ENCODE measurements at regions not wholly inside any gene's neighbourhood (a gene's known extent, or its start where the extent isn't known, plus 50 kb on each side); places are given as distances from the start of the nearest gene placed in this dataset.

GRCh38 chr5:6868575-6869215, 155.5 kb downstream of the TENT4A start:
- Histone ChIP-seq H3K27me3 (replicated peaks; ENCODE audit: insufficient read depth) (no peaks in the 10 kb centered on the region), H3K9me3 (no peaks in the 10 kb centered on the region), H3K36me3 (no peaks in the 10 kb centered on the region), H3K27ac (no peak overlapping the region), H3K4me1 (replicated peaks) (no peaks in the 10 kb centered on the region), H3K4me3 (no peak overlapping the region)
- intact Hi-C loops (cut with DNase I): no loop called here
- 87% methylated on average over 11 of the region's 11 CpGs for WGBS
- DNase-seq (ENCODE audit: low spot score): no peak
- TF ChIP-seq POLR2AphosphoS5 (IDR thresholded peaks at IDR 0.05): no peak
- TF ChIP-seq POLR2A (IDR thresholded peaks at IDR 0.05): no peak
- TF ChIP-seq CTCF (IDR thresholded peaks at IDR 0.05): no peak

- intact Hi-C loops (cut with DNase I): no loop called here
- WGBS: 92% methylated on average over 7 of the region's 7 CpGs
- no peak for DNase-seq (ENCODE audit: low spot score)
- H3K9me3 ChIP-seq: no peaks in the 10 kb centered on the region
- H3K27ac ChIP-seq: no peak overlapping the region
- no peaks in the 10 kb centered on the region for H3K27me3 ChIP-seq (replicated peaks; ENCODE audit: insufficient read depth)
- TF ChIP-seq POLR2AphosphoS5 (IDR thresholded peaks at IDR 0.05) (no peak), CTCF (IDR thresholded peaks at IDR 0.05) (no peak), POLR2A (IDR thresholded peaks at IDR 0.05) (no peak)
- no peak overlapping the region for H3K4me3 ChIP-seq
- no peaks in the 10 kb centered on the region for H3K36me3 ChIP-seq
- H3K4me1 ChIP-seq (replicated peaks): no peaks in the 10 kb centered on the region
Observed at GRCh38 chr5:6869677-6870076, 156.4 kb downstream of the TENT4A start.

- TF ChIP-seq CTCF (IDR thresholded peaks at IDR 0.05): no peak
- DNase-seq (ENCODE audit: low spot score): no peak
- Histone ChIP-seq H3K9me3 (no peaks in the 10 kb centered on the region), H3K4me1 (replicated peaks) (no peaks in the 10 kb centered on the region), H3K27me3 (replicated peaks; ENCODE audit: insufficient read depth) (no peaks in the 10 kb centered on the region), H3K36me3 (no peaks in the 10 kb centered on the region), H3K4me3 (no peak overlapping the region), H3K27ac (no peak overlapping the region)
- WGBS: 81% methylated on average over 12 of the region's 12 CpGs
- intact Hi-C loops (cut with DNase I): no loop called here
Observed at GRCh38 chr5:6872441-6873160, 159.4 kb downstream of the TENT4A start.

GRCh38 chr5:6873359-6873758, 160.1 kb downstream of the TENT4A start:
- 79% methylated on average over 3 of the region's 3 CpGs for WGBS
- Histone ChIP-seq H3K4me1 (replicated peaks) (no peaks in the 10 kb centered on the region), H3K4me3 (no peak overlapping the region), H3K27me3 (replicated peaks; ENCODE audit: insufficient read depth) (no peaks in the 10 kb centered on the region), H3K27ac (no peak overlapping the region), H3K36me3 (no peaks in the 10 kb centered on the region), H3K9me3 (no peaks in the 10 kb centered on the region)
- no peak for DNase-seq (ENCODE audit: low spot score)
- TF ChIP-seq POLR2AphosphoS5 (IDR thresholded peaks at IDR 0.05): no peak
- TF ChIP-seq POLR2A (IDR thresholded peaks at IDR 0.05): no peak
- TF ChIP-seq CTCF (IDR thresholded peaks at IDR 0.05): no peak
- intact Hi-C loops (cut with DNase I): no loop called here

- H3K4me1 ChIP-seq (replicated peaks): no peaks in the 10 kb centered on the region
Observed at GRCh38 chr5:6875376-6875775, 162.1 kb downstream of the TENT4A start.

More at GRCh38 chr5:6875376-6875775, 162.1 kb downstream of the TENT4A start:
- Histone ChIP-seq H3K4me3 (no peak overlapping the region), H3K36me3 (no peaks in the 10 kb centered on the region), H3K27me3 (replicated peaks; ENCODE audit: insufficient read depth) (no peaks in the 10 kb centered on the region), H3K9me3 (no peaks in the 10 kb centered on the region), H3K27ac (no peak overlapping the region)
- no peak for DNase-seq (ENCODE audit: low spot score)
- TF ChIP-seq POLR2A (IDR thresholded peaks at IDR 0.05): no peak
- no peak for TF ChIP-seq POLR2AphosphoS5 (IDR thresholded peaks at IDR 0.05)
- TF ChIP-seq CTCF (IDR thresholded peaks at IDR 0.05): no peak
- WGBS: 41% methylated on average over 6 of the region's 6 CpGs
- intact Hi-C loops (cut with DNase I): no loop called here

All from prostate gland (tissue), 2 donors.